ENCODE measurements at regions not wholly inside any gene's neighbourhood (a gene's known extent, or its start where the extent isn't known, plus 50 kb on each side); places are given as distances from the start of the nearest gene placed in this dataset.

DNA sequence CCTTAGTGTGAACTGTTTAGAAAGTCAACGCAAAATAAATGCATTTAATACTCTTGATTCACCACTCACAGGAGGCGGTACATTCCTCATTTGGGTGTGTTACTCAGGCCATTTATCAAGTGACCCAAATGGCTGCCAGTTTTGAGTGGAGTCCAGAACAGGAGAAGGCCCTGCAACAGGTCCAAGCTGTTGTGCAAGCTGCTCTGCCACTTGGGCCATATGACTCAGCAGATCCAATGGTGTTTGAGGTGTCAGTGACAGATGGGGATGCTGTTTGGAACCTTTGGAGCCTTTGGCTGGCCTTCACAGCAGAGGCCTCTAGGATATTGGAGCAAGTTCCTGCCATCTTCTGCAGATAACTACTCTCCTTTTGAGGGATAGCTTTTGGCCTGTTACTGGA, 609.2 kb downstream of the KCNT2 start:
- no peak for TF ChIP-seq EZH2phosphoT487 (IDR thresholded peaks at IDR 0.05; ENCODE audit: borderline replicate concordance, low read depth, low read length)
- TF ChIP-seq, protein P1, sequence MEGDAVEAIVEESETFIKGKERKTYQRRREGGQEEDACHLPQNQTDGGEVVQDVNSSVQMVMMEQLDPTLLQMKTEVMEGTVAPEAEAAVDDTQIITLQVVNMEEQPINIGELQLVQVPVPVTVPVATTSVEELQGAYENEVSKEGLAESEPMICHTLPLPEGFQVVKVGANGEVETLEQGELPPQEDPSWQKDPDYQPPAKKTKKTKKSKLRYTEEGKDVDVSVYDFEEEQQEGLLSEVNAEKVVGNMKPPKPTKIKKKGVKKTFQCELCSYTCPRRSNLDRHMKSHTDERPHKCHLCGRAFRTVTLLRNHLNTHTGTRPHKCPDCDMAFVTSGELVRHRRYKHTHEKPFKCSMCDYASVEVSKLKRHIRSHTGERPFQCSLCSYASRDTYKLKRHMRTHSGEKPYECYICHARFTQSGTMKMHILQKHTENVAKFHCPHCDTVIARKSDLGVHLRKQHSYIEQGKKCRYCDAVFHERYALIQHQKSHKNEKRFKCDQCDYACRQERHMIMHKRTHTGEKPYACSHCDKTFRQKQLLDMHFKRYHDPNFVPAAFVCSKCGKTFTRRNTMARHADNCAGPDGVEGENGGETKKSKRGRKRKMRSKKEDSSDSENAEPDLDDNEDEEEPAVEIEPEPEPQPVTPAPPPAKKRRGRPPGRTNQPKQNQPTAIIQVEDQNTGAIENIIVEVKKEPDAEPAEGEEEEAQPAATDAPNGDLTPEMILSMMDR (conservative IDR thresholded peaks at IDR 0.05; ENCODE audit: low read length): no peak
